CD4-positive, alpha-beta memory T cell (primary cell): ENCODE measurements at regions not wholly inside any gene's neighbourhood (a gene's known extent, or its start where the extent isn't known, plus 50 kb on each side); places are given as distances from the start of the nearest gene placed in this dataset.
"Not testable (repeated sequence)": the region's sequence is repeated elsewhere in the genome, so short reads cannot be mapped to it uniquely, and the experiment has no call there.

Source experiments
- CTCF ChIA-PET: fragments of 350-600 bp; sonication (Branson Sonifier 250); formaldehyde crosslinking; loops from one replicate; lab custom pipeline; 2021; ENCODE audit warnings: inconsistent platforms; ENCODE audit not compliant: partially characterized antibody; lab: Charles Lee
- POLR2A ChIA-PET: fragments of 350-600 bp; sonication (Branson Sonifier 250); formaldehyde crosslinking; loops from one replicate; lab custom pipeline; 2021; ENCODE audit not compliant: partially characterized antibody; lab: Charles Lee
- DNase-seq, 5 donors: peaks; one replicate each; pipeline versions ENCODE4 v3.0.0 to v3.0.0-alpha.2; 2020 to 2022; ENCODE audit warnings: mixed read lengths in 1 of 5
- H3K27ac ChIP-seq: one replicate; pipeline ENCODE4 v1.7.0; 2013; ENCODE audit warnings: low read depth, low read length
- H3K27me3 ChIP-seq: 2 replicates; pipeline ENCODE4 v1.7.0; 2013; ENCODE audit warnings: mild to moderate bottlenecking, low read length, moderate library complexity; ENCODE audit not compliant: insufficient read depth
- H3K36me3 ChIP-seq: 2 replicates; pipeline ENCODE4 v1.7.0; 2013; ENCODE audit warnings: mild to moderate bottlenecking, low read length, moderate library complexity; ENCODE audit not compliant: insufficient read depth
- H3K4me1 ChIP-seq: 2 replicates; pipeline ENCODE4 v1.7.0; 2013; ENCODE audit warnings: mild to moderate bottlenecking, low read length, moderate library complexity; ENCODE audit not compliant: insufficient read depth
- H3K4me3 ChIP-seq, 2 donors: one replicate each; pipeline ENCODE4 v1.7.0; 2013; ENCODE audit warnings: low read length in 2 of 2, mild to moderate bottlenecking in 1 of 2
- H3K9me3 ChIP-seq, 2 donors: one replicate each; pipeline ENCODE4 v1.7.0; 2013; ENCODE audit warnings: low read length in 2 of 2, control low read depth in 1 of 2; ENCODE audit not compliant: control insufficient read depth in 1 of 2
- H3K27ac Mint-ChIP-seq, 7 donors: one replicate each; pipeline ENCODE4 v1.8.0; 2020 to 2021; ENCODE audit warnings: mixed read lengths in 7 of 7, mild to moderate bottlenecking in 6 of 7, inconsistent platforms in 3 of 7, moderate library complexity in 3 of 7
- H3K27me3 Mint-ChIP-seq, 2 donors: one replicate each; pipeline ENCODE4 v1.8.0; 2020 to 2021; ENCODE audit warnings: mixed read lengths in 2 of 2
- H3K36me3 Mint-ChIP-seq, 2 donors: one replicate each; pipeline ENCODE4 v1.8.0; 2020 to 2021; ENCODE audit warnings: mixed read lengths in 2 of 2, inconsistent platforms in 1 of 2, mild to moderate bottlenecking in 1 of 2
- H3K4me1 Mint-ChIP-seq, 4 donors: one replicate each; pipeline ENCODE4 v1.8.0; 2020 to 2021; ENCODE audit warnings: mixed read lengths in 4 of 4, mild to moderate bottlenecking in 1 of 4
- H3K4me3 Mint-ChIP-seq, 8 donors: one replicate each; pipeline ENCODE4 v1.8.0; 2020 to 2021; ENCODE audit warnings: mixed read lengths in 8 of 8, mild to moderate bottlenecking in 7 of 8, moderate library complexity in 6 of 8, inconsistent platforms in 3 of 8
- H3K9me3 Mint-ChIP-seq, 8 donors: one replicate each; pipeline ENCODE4 v1.8.0; 2020 to 2021; ENCODE audit warnings: mixed read lengths in 8 of 8, mild to moderate bottlenecking in 5 of 8, inconsistent platforms in 3 of 8, moderate library complexity in 1 of 8
- intact Hi-C: fragments of 100-400 bp; cut with micrococcal nuclease; formaldehyde crosslinking; loops from one replicate; pipeline ENCODE4 v1.15.1; 2023

- CTCF ChIA-PET, result no interaction called here
- no peak for DNase-seq
- Histone ChIP-seq H3K4me1 (no peaks in the 10 kb centered on the region), H3K9me3 (no peaks in the 10 kb centered on the region), H3K36me3 (no peaks in the 10 kb centered on the region), H3K27ac (no peak overlapping the region), H3K27me3 (no peaks in the 10 kb centered on the region), H3K4me3 (no peak overlapping the region)
- peaks cover 0 to 8% (median 2%) of the 10 kb centered on the region in 8 donors for H3K9me3 Mint-ChIP-seq
- POLR2A ChIA-PET, result no interaction called here
- no peaks in the 10 kb centered on the region for H3K27me3 Mint-ChIP-seq
- H3K4me3 Mint-ChIP-seq, result no peak overlapping the region
- H3K36me3 Mint-ChIP-seq, result no peaks in the 10 kb centered on the region
- H3K27ac Mint-ChIP-seq, result peak overlapping the region in 1 of 7 donors; percentile 48
- no peaks in the 10 kb centered on the region for H3K4me1 Mint-ChIP-seq
- intact Hi-C loops, result no loop called here
Observed at GRCh38 chr20:8994045-8994444, 74.8 kb upstream of the PLCB4 start.

DNA sequence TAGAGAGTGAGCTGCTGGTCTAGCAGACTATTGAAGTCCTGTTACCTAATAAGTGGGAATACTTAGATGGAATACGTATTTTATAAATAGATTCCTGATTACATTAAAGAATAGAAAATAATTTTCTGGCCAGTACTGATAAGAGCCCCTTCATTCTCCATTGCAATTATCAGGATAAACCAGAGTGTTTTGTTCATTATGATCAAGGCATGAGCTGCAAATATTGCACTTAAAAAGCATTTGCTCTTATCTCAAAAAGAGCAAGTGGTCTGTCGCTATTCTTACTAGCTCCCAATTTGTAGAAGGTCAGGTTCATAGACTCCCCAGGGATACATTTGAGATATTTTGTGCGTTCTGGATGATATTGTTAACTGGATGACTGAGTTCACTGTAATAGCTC, 73.1 kb upstream of the PLCB4 start:
- Mint-ChIP-seq H3K27me3 (peaks cover 0 to 2% of the 10 kb centered on the region in 2 donors), H3K36me3 (no peaks in the 10 kb centered on the region)

DNA sequence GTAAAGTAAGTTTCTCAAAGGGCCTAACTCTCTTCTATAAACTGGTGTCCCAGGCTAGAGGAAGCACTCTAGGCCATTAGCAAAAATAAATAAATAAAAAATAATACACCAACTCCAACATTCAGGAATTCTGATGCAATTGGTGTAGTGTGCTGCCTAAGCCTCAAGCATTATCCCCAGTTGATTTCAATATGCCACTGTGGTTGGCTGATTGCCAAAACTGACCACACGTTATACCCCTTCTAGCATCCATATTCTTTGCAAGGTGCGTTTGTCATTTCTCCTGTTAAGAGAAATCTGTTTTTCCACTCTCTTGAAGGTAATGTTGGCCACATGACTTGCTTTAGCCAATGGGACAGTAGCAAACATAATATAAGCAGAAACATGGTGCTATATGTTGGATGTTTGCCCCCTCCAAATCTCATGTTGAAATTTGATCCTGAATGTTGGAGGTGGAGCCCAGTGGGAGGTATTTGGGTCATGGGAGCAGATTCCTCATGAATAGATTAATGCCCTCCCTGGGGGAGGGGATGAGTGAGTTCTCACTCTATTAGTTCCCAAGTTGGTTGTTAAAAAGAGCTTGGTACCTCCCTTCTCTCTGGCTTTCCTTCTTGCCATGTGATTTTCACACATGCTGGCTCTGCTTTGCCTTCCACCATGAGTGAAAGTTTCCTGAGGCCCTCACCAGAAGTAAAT, 71.9 kb upstream of the PLCB4 start:
- Histone ChIP-seq H3K9me3 (no peaks in the 10 kb centered on the region), H3K4me3 (no peak overlapping the region), H3K27me3 (no peaks in the 10 kb centered on the region), H3K27ac (no peak overlapping the region), H3K36me3 (no peaks in the 10 kb centered on the region), H3K4me1 (no peaks in the 10 kb centered on the region)
- ChIA-PET CTCF (no interaction called here), POLR2A (no interaction called here)
- Mint-ChIP-seq H3K9me3 (peaks cover 2 to 10% (median 3%) of the 10 kb centered on the region in 8 donors), H3K36me3 (no peaks in the 10 kb centered on the region), H3K4me3 (no peak overlapping the region), H3K27ac (no peak overlapping the region), H3K27me3 (peaks cover 0 to 2% of the 10 kb centered on the region in 2 donors), H3K4me1 (no peaks in the 10 kb centered on the region)
- DNase-seq, result no peak
- intact Hi-C loops, result no loop called here

More for the DNA sequence above, 73.1 kb upstream of the PLCB4 start:
- H3K4me1 ChIP-seq, result no peaks in the 10 kb centered on the region
- no peaks in the 10 kb centered on the region for H3K36me3 ChIP-seq
- Mint-ChIP-seq H3K27ac (no peak overlapping the region), H3K4me3 (no peak overlapping the region), H3K4me1 (no peaks in the 10 kb centered on the region), H3K9me3 (peaks cover 0 to 6% (median 2%) of the 10 kb centered on the region in 8 donors)
- no peaks in the 10 kb centered on the region for H3K27me3 ChIP-seq
- intact Hi-C loops, result no loop called here
- DNase-seq, result no peak
- ChIA-PET CTCF (no interaction called here), POLR2A (no interaction called here)
- H3K9me3 ChIP-seq, result no peaks in the 10 kb centered on the region
- no peak overlapping the region for H3K4me3 ChIP-seq
- no peak overlapping the region for H3K27ac ChIP-seq

DNA sequence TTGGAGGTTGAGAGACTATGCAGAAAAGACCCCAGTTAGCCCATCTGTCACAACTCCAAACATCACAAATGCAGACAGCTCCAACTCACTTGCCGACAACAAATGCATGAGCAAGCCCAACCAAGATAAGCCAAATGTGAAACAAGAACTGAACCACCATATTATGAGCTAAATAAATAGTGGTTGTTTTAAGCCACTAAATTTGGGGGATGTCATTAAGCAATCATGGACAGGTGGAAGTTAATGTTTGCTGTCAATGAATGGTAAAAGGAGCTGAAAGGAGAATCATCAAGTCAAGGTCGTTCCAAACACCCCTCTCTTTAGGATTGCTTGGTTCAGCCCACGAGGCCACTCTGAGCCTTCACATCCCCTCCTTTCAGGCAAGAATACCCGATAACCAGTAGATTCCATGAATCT, 71.2 kb upstream of the PLCB4 start:
- Histone ChIP-seq H3K27ac (no peak overlapping the region), H3K9me3 (no peaks in the 10 kb centered on the region), H3K4me3 (no peak overlapping the region), H3K4me1 (no peaks in the 10 kb centered on the region), H3K36me3 (no peaks in the 10 kb centered on the region), H3K27me3 (no peaks in the 10 kb centered on the region)
- no peaks in the 10 kb centered on the region for H3K4me1 Mint-ChIP-seq
- no peak overlapping the region for H3K4me3 Mint-ChIP-seq
- H3K36me3 Mint-ChIP-seq, result no peaks in the 10 kb centered on the region
- no peak overlapping the region for H3K27ac Mint-ChIP-seq
- peaks cover 0 to 2% of the 10 kb centered on the region in 2 donors for H3K27me3 Mint-ChIP-seq
- DNase-seq, result no peak
- H3K9me3 Mint-ChIP-seq, result peaks cover under 1 to 12% (median 5%) of the 10 kb centered on the region in 8 donors
- ChIA-PET CTCF (no interaction called here), POLR2A (no interaction called here)
- intact Hi-C loops, result no loop called here

DNA sequence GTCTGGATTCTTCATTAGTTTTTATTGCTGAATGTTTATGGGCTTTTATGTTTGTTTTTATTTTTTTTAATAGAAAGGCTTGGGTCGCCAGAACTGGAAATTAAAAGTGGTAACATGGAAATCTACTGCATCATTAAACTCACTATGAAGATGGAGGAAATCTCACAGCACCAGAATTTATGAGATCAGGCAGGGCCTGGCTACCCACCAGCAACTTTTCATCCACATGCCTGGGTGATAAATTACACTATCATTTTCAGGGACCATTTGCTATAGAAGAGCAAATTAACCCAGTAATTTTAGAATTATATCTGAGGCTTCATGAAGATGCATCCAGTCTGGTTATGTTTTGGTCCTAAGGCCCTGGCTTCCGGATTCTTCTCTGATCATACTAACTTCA, 57.8 kb upstream of the PLCB4 start:
- H3K4me3 ChIP-seq, result no peak overlapping the region
- H3K4me1 Mint-ChIP-seq, result no peaks in the 10 kb centered on the region
- no peak overlapping the region for H3K27ac Mint-ChIP-seq
- H3K27me3 Mint-ChIP-seq, result no peaks in the 10 kb centered on the region
- H3K9me3 ChIP-seq, result no peaks in the 10 kb centered on the region
- H3K27me3 ChIP-seq, result no peaks in the 10 kb centered on the region
- no peaks in the 10 kb centered on the region for H3K4me1 ChIP-seq
- H3K36me3 ChIP-seq, result no peaks in the 10 kb centered on the region
- ChIA-PET CTCF (no interaction called here), POLR2A (no interaction called here)
- no peak overlapping the region for H3K27ac ChIP-seq
- DNase-seq, result no peak
- intact Hi-C loops, result no loop called here
- H3K36me3 Mint-ChIP-seq, result no peaks in the 10 kb centered on the region
- H3K4me3 Mint-ChIP-seq, result no peak overlapping the region
- H3K9me3 Mint-ChIP-seq, result peaks cover 0 to 12% (median 2%) of the 10 kb centered on the region in 8 donors

GRCh38 chr20:9015232-9015983, 53.5 kb upstream of the PLCB4 start:
- H3K36me3 ChIP-seq, H3K27ac Mint-ChIP-seq, intact Hi-C loops, DNase-seq, POLR2A ChIA-PET, H3K9me3 Mint-ChIP-seq, H3K4me1 Mint-ChIP-seq, H3K27me3 ChIP-seq, H3K4me1 ChIP-seq, H3K9me3 ChIP-seq, H3K4me3 ChIP-seq, CTCF ChIA-PET, H3K27me3 Mint-ChIP-seq, H3K27ac ChIP-seq, H3K4me3 Mint-ChIP-seq, H3K36me3 Mint-ChIP-seq: not testable (repeated sequence)

DNA sequence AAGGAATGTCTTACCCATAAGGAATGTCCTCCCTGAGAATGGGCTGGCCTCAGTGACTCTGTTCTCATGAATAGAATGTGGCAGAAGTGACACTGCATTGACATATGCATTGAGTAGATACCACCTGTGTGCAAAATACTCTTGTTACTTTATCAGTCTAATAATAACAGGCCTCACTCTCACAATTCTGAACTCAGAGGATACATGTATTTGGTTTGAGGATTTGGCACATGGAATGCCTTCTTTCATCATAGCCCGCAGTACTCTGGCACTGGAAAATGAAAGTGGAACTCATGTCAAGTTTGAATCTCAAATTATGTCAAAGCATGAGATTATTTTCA, 52.9 kb upstream of the PLCB4 start:
- Histone ChIP-seq H3K9me3 (no peaks in the 10 kb centered on the region), H3K27me3 (no peaks in the 10 kb centered on the region), H3K4me1 (no peaks in the 10 kb centered on the region), H3K36me3 (no peaks in the 10 kb centered on the region), H3K4me3 (no peak overlapping the region), H3K27ac (no peak overlapping the region)
- CTCF ChIA-PET, result no interaction called here
- Mint-ChIP-seq H3K4me1 (no peaks in the 10 kb centered on the region), H3K27me3 (no peaks in the 10 kb centered on the region), H3K4me3 (no peak overlapping the region), H3K27ac (no peak overlapping the region), H3K9me3 (peaks cover 0 to 8% (median 0%) of the 10 kb centered on the region in 8 donors), H3K36me3 (no peaks in the 10 kb centered on the region)
- POLR2A ChIA-PET, result no interaction called here
- no peak for DNase-seq
- intact Hi-C loops, result no loop called here
